Ishikawa (cell line): ENCODE measurements at regions not wholly inside any gene's neighbourhood (a gene's known extent, or its start where the extent isn't known, plus 50 kb on each side); places are given as distances from the start of the nearest gene placed in this dataset.

Experiments
- CEBPB ChIP-seq: IDR thresholded peaks from 2 replicates; pipeline ENCODE4 v1.6.1; 2012
- EGR1 ChIP-seq: IDR thresholded peaks from 2 replicates; pipeline ENCODE4 v1.6.1; 2012
- EP300 ChIP-seq: IDR thresholded peaks from 2 replicates; pipeline ENCODE4 v1.6.1; 2012; ENCODE audit warnings: borderline replicate concordance
- TEAD4 ChIP-seq: IDR thresholded peaks from 2 replicates; pipeline ENCODE4 v1.6.1; 2012

DNA sequence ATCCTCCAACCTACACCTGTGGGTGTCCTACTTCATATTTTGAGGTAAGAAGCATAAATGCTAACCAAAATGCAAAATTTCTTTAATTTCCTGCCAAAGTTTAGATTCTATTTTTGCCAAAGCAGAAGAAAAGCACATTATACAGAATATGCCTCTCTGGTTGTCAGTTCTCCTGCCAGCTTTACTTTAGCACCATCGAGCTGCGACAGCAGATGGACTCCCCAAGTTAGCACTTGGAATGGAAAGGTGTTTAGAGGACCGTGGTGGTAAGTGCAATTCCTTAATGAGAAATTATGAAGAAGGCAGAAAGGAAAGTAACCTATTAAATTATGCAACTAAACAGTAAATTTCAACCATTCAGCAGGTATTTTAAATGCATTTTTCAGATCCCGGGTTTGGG is 326.6 kb downstream of the RERGL start:
- TF ChIP-seq TEAD4 (no peak), EP300 (no peak), CEBPB (no peak), EGR1 (no peak)
